GM21390 (cell line): ENCODE measurements at regions not wholly inside any gene's neighbourhood (a gene's known extent, or its start where the extent isn't known, plus 50 kb on each side); places are given as distances from the start of the nearest gene placed in this dataset.
"Not testable (repeated sequence)": the region's sequence is repeated elsewhere in the genome, so short reads cannot be mapped to it uniquely, and the experiment has no call there.

Experiments used
- ATAC-seq: cut with Tn5 transposase; IDR thresholded peaks from one replicate; pipeline ENCODE4 v1.9.1; 2021; ENCODE audit not compliant: unreplicated experiment

- ATAC-seq = no peak
Measured at GRCh38 chr3:72171946-72172345, 387.0 kb upstream of the PROK2 start.

GRCh38 chr3:72171463-72171881, 386.5 kb upstream of the PROK2 start:
- ATAC-seq = no peak

- ATAC-seq = no peak
Measured at GRCh38 chr3:72169561-72170472, 384.9 kb upstream of the PROK2 start.

- ATAC-seq = no peak
Measured at GRCh38 chr3:72169120-72169519, 384.2 kb upstream of the PROK2 start.

- no peak for ATAC-seq
Measured at GRCh38 chr3:72165808-72166207, 380.9 kb upstream of the PROK2 start.

GRCh38 chr3:72165317-72165716, 380.4 kb upstream of the PROK2 start:
- ATAC-seq = no peak

- no peak for ATAC-seq
Measured at GRCh38 chr3:72164635-72164978, 379.7 kb upstream of the PROK2 start.

GRCh38 chr3:72163809-72164634, 379.1 kb upstream of the PROK2 start:
- peak; percentile 85 for ATAC-seq

GRCh38 chr3:72162649-72163184, 377.8 kb upstream of the PROK2 start:
- ATAC-seq = no peak

GRCh38 chr3:72161881-72162595, 377.1 kb upstream of the PROK2 start:
- no peak for ATAC-seq

- ATAC-seq = not testable (repeated sequence)
Measured at GRCh38 chr3:72161285-72161684, 376.3 kb upstream of the PROK2 start.

- no peak for ATAC-seq
Measured at GRCh38 chr3:72160351-72160750, 375.4 kb upstream of the PROK2 start.

- ATAC-seq = no peak
Measured at GRCh38 chr3:72159487-72159886, 374.5 kb upstream of the PROK2 start.

GRCh38 chr3:72158639-72159326, 373.8 kb upstream of the PROK2 start:
- ATAC-seq = no peak

GRCh38 chr3:72157748-72158638, 373.0 kb upstream of the PROK2 start:
- ATAC-seq = peak; percentile 46

- ATAC-seq = no peak
Measured at GRCh38 chr3:72155391-72156064, 370.6 kb upstream of the PROK2 start.

- no peak for ATAC-seq
Measured at GRCh38 chr3:72154391-72155335, 369.7 kb upstream of the PROK2 start.
